ENCODE measurements at regions not wholly inside any gene's neighbourhood (a gene's known extent, or its start where the extent isn't known, plus 50 kb on each side); places are given as distances from the start of the nearest gene placed in this dataset.

DNA sequence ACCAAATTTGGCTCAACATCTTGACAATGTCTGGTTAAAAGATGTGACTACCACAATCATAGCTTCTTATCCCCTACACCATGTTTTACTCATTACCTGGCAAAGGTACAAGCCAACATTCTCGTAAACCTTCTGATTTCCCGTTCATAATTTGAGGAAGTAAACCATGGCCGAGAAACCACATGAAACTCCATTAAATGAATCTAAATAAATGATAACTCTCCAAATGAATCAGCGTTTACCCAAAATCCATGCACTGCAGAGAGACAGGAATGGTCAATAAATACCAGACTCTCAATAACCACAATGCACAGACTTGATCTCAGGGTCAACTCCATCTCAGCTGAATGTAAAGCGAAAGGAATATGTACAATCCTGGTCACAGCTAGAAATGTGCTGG lies 125.2 kb downstream of the TYW3 start:
- no TSS peak for BruUV-seq (replicated peaks)
- WGBS, 2 experiments (ENCODE audit: extremely low coverage in 2 of 2, insufficient read length in 1 of 2) = no CpG with 5 or more reads among the region's 5 CpGs

More for the DNA sequence above, 125.2 kb downstream of the TYW3 start:
- Histone ChIP-seq H3K9me1 (ENCODE audit: insufficient read depth, low read length) (no peaks in the 10 kb centered on the region), H4K91ac (ENCODE audit: insufficient read depth, low read depth, low read length) (no peak overlapping the region), H4K20me1 (ENCODE audit: insufficient read depth, low read length) (no peaks in the 10 kb centered on the region), H3K23ac (ENCODE audit: low read depth, low read length) (no peak overlapping the region), H3K18ac (ENCODE audit: low read depth, low read length) (no peak overlapping the region), H2BK20ac (ENCODE audit: low read depth, low read length) (no peak overlapping the region), H3K27me3 (ENCODE audit: control insufficient read depth, insufficient read depth, low read length) (no peaks in the 10 kb centered on the region), H2AFZ (replicated peaks; ENCODE audit: low read length, poor library complexity) (no peak overlapping the region), H3K9me3 (ENCODE audit: control insufficient read depth, insufficient read depth, low read length) (no peaks in the 10 kb centered on the region), H2BK5ac (ENCODE audit: low read depth, low read length, poor library complexity, severe bottlenecking) (no peak overlapping the region), H2AK9ac (replicated peaks; ENCODE audit: low read depth, low read length, poor library complexity) (no peak overlapping the region), H2BK120ac (ENCODE audit: low read depth, low read length) (no peak overlapping the region), H3K4ac (ENCODE audit: low read depth, low read length) (no peak overlapping the region), H3K79me1 (ENCODE audit: low read depth in 1 of 2, low read length in 2 of 2) (no peaks in the 10 kb centered on the region), H4K8ac (ENCODE audit: low read depth in 2 of 2, low read length in 2 of 2) (no peak overlapping the region), H3K4me2 (ENCODE audit: low read depth, low read length) (no peak overlapping the region), H3K9ac (ENCODE audit: low read depth, low read length) (no peak overlapping the region), H3K4me1 (ENCODE audit: control insufficient read depth, insufficient read depth, low read length) (no peaks in the 10 kb centered on the region), H3K27ac (ENCODE audit: insufficient read depth, low read length) (no peak overlapping the region), H4K5ac (ENCODE audit: low read depth, low read length) (no peak overlapping the region), H3K36me3 (ENCODE audit: control insufficient read depth, insufficient read depth, low read length) (no peaks in the 10 kb centered on the region), H3K14ac (replicated peaks; ENCODE audit: low read depth, low read length) (no peak overlapping the region), H2AK5ac (ENCODE audit: low read depth, low read length) (no peak overlapping the region), H2BK15ac (ENCODE audit: low read depth, low read length) (no peak overlapping the region), H3K56ac (ENCODE audit: extremely low read depth, insufficient read depth, low read length) (no peak overlapping the region), H3K4me3 (ENCODE audit: insufficient read depth, low read depth, low read length) (no peak overlapping the region)
- intact Hi-C loops (cut with micrococcal nuclease) (no loop called here), in situ Hi-C loops (cut with MboI; ENCODE audit: low sequenced_read_pairs) (no loop called here), dilution Hi-C loops (cut with HindIII; ENCODE audit: low sequenced_read_pairs, unreplicated experiment) (no loop called here)
- DNase-seq (no peak), ATAC-seq (ENCODE audit: low read depth) (no peak)
- CTCF ChIA-PET = no interaction called here
- POLR2A ChIA-PET (ENCODE audit: unreplicated experiment) = no interaction called here
- TF ChIP-seq CHD1 (IDR thresholded peaks at IDR 0.05; ENCODE audit: low read depth, low read length) (no peak), SMC3 (IDR thresholded peaks at IDR 0.05; ENCODE audit: low read depth, low read length) (no peak), RCOR1 (IDR thresholded peaks at IDR 0.05; ENCODE audit: insufficient replicate concordance, low read length) (no peak), BHLHE40 (IDR thresholded peaks at IDR 0.05; ENCODE audit: low read depth, low read length) (no peak), MAZ (IDR thresholded peaks at IDR 0.05; ENCODE audit: borderline replicate concordance, low read depth, low read length) (no peak), RFX5 (IDR thresholded peaks at IDR 0.05; ENCODE audit: low read depth, low read length) (no peak), RAD21 (IDR thresholded peaks at IDR 0.05; ENCODE audit: low read length) (no peak), POLR2A (IDR thresholded peaks at IDR 0.05; ENCODE audit: low read depth, low read length) (no peak), CEBPB (IDR thresholded peaks at IDR 0.05; ENCODE audit: low read depth, low read length) (no peak), MAFK (IDR thresholded peaks at IDR 0.05; ENCODE audit: low read depth, low read length) (no peak)
- TF ChIP-seq, protein P1, sequence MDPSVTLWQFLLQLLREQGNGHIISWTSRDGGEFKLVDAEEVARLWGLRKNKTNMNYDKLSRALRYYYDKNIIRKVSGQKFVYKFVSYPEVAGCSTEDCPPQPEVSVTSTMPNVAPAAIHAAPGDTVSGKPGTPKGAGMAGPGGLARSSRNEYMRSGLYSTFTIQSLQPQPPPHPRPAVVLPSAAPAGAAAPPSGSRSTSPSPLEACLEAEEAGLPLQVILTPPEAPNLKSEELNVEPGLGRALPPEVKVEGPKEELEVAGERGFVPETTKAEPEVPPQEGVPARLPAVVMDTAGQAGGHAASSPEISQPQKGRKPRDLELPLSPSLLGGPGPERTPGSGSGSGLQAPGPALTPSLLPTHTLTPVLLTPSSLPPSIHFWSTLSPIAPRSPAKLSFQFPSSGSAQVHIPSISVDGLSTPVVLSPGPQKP (IDR thresholded peaks at IDR 0.05; ENCODE audit: borderline replicate concordance, low read depth, low read length) = no peak
- TF ChIP-seq, protein P2, sequence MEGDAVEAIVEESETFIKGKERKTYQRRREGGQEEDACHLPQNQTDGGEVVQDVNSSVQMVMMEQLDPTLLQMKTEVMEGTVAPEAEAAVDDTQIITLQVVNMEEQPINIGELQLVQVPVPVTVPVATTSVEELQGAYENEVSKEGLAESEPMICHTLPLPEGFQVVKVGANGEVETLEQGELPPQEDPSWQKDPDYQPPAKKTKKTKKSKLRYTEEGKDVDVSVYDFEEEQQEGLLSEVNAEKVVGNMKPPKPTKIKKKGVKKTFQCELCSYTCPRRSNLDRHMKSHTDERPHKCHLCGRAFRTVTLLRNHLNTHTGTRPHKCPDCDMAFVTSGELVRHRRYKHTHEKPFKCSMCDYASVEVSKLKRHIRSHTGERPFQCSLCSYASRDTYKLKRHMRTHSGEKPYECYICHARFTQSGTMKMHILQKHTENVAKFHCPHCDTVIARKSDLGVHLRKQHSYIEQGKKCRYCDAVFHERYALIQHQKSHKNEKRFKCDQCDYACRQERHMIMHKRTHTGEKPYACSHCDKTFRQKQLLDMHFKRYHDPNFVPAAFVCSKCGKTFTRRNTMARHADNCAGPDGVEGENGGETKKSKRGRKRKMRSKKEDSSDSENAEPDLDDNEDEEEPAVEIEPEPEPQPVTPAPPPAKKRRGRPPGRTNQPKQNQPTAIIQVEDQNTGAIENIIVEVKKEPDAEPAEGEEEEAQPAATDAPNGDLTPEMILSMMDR (conservative IDR thresholded peaks at IDR 0.05; ENCODE audit: low read depth, low read length) = no peak
- TF ChIP-seq, protein P3, sequence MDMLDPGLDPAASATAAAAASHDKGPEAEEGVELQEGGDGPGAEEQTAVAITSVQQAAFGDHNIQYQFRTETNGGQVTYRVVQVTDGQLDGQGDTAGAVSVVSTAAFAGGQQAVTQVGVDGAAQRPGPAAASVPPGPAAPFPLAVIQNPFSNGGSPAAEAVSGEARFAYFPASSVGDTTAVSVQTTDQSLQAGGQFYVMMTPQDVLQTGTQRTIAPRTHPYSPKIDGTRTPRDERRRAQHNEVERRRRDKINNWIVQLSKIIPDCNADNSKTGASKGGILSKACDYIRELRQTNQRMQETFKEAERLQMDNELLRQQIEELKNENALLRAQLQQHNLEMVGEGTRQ (IDR thresholded peaks at IDR 0.05; ENCODE audit: low read depth, low read length) = no peak
